ENCODE measurements at regions not wholly inside any gene's neighbourhood (a gene's known extent, or its start where the extent isn't known, plus 50 kb on each side); places are given as distances from the start of the nearest gene placed in this dataset.

DNA sequence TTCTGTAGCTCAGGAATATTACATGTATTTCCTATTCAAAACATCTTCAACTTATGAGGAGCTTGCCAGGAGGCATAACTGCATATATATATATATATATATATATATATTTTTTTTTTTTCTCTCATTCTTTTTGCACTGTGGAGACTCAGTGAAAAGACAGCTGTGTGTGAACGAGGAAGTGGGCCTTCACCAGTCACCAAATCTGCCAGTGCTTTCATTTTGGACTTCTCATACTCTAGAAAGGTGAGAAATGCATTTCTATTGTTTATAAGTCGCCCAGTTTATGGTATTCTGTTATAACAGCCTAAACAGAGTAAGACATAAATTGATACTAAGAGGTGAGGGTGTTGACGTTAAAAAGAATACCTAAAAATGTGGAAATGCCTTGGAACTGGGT lies 710.6 kb downstream of the TRAM1L1 start:
- TF ChIP-seq POLR2AphosphoS5 (IDR thresholded peaks at IDR 0.05; ENCODE audit: low read depth, low read length) (no peak), TAF1 (IDR thresholded peaks at IDR 0.05; ENCODE audit: borderline replicate concordance, insufficient read depth, low read length) (no peak)

Measured in PFSK-1 (cell line).